ENCODE measurements at regions not wholly inside any gene's neighbourhood (a gene's known extent, or its start where the extent isn't known, plus 50 kb on each side); places are given as distances from the start of the nearest gene placed in this dataset.
"Not testable (repeated sequence)": the region's sequence is repeated elsewhere in the genome, so short reads cannot be mapped to it uniquely, and the experiment has no call there.

GRCh38 chr17:70374496-70374895 is 205.2 kb downstream of the KCNJ2 start:
- no peak for DNase-seq (ENCODE audit: low read depth)

- DNase-seq (ENCODE audit: low read depth), result no peak
These were observed 206.1 kb downstream of the KCNJ2 start for GRCh38 chr17:70375406-70375805.

GRCh38 chr17:70375813-70376770 is 206.8 kb downstream of the KCNJ2 start:
- DNase-seq (ENCODE audit: low read depth), result no peak

- no peak for DNase-seq (ENCODE audit: low read depth)
These were observed 208.3 kb downstream of the KCNJ2 start for GRCh38 chr17:70377654-70378053.

GRCh38 chr17:70378076-70378475 is 208.7 kb downstream of the KCNJ2 start:
- no peak for DNase-seq (ENCODE audit: low read depth)

- no peak for DNase-seq (ENCODE audit: low read depth)
These were observed 210.6 kb downstream of the KCNJ2 start for GRCh38 chr17:70379945-70380344.

GRCh38 chr17:70381916-70382315 is 212.6 kb downstream of the KCNJ2 start:
- DNase-seq (ENCODE audit: low read depth), result not testable (repeated sequence)

GRCh38 chr17:70388326-70388725 is 219.0 kb downstream of the KCNJ2 start:
- DNase-seq (ENCODE audit: low read depth), result no peak

GRCh38 chr17:70389232-70389757 is 220.0 kb downstream of the KCNJ2 start:
- not testable (repeated sequence) for DNase-seq (ENCODE audit: low read depth)

- DNase-seq (ENCODE audit: low read depth), result no peak
These were observed 220.7 kb downstream of the KCNJ2 start for GRCh38 chr17:70390049-70390448.

- no peak for DNase-seq (ENCODE audit: low read depth)
These were observed 225.3 kb downstream of the KCNJ2 start for GRCh38 chr17:70394473-70395232.

- DNase-seq (ENCODE audit: low read depth), result peak; percentile 40
These were observed 236.3 kb downstream of the KCNJ2 start for GRCh38 chr17:70405492-70406220.

- no peak for DNase-seq (ENCODE audit: low read depth)
These were observed 238.2 kb downstream of the KCNJ2 start for GRCh38 chr17:70407506-70407905.

- no peak for DNase-seq (ENCODE audit: low read depth)
These were observed 239.4 kb downstream of the KCNJ2 start for GRCh38 chr17:70408768-70409167.

- DNase-seq (ENCODE audit: low read depth), result no peak
These were observed 245.0 kb downstream of the KCNJ2 start for GRCh38 chr17:70414300-70414699.

- no peak for DNase-seq (ENCODE audit: low read depth)
These were observed 251.6 kb downstream of the KCNJ2 start for GRCh38 chr17:70420861-70421445.

- no peak for DNase-seq (ENCODE audit: low read depth)
These were observed 253.5 kb downstream of the KCNJ2 start for GRCh38 chr17:70422862-70423261.

GRCh38 chr17:70423562-70423961 is 254.2 kb downstream of the KCNJ2 start:
- DNase-seq (ENCODE audit: low read depth), result no peak

GRCh38 chr17:70426752-70427151 is 257.4 kb downstream of the KCNJ2 start:
- DNase-seq (ENCODE audit: low read depth), result no peak

GRCh38 chr17:70434536-70435490 is 265.5 kb downstream of the KCNJ2 start:
- DNase-seq (ENCODE audit: low read depth), result no peak

GRCh38 chr17:70437656-70438055 is 268.3 kb downstream of the KCNJ2 start:
- DNase-seq (ENCODE audit: low read depth), result no peak

All from EH (cell line).